ENCODE measurements at regions not wholly inside any gene's neighbourhood (a gene's known extent, or its start where the extent isn't known, plus 50 kb on each side); places are given as distances from the start of the nearest gene placed in this dataset.
"Not testable (repeated sequence)": the region's sequence is repeated elsewhere in the genome, so short reads cannot be mapped to it uniquely, and the experiment has no call there.

- no peak for DNase-seq (ENCODE audit: low read depth in 2 of 2)
Observed at GRCh38 chr2:129008881-129009554, 690.4 kb upstream of the HS6ST1 start.

GRCh38 chr2:129009555-129010146, 691.0 kb upstream of the HS6ST1 start:
- DNase-seq (ENCODE audit: low read depth in 2 of 2) = no peak

- DNase-seq (ENCODE audit: low read depth in 2 of 2) = no peak
Observed at GRCh38 chr2:129010262-129010661, 691.6 kb upstream of the HS6ST1 start.

- no peak for DNase-seq (ENCODE audit: low read depth in 2 of 2)
Observed at GRCh38 chr2:129011466-129012061, 692.9 kb upstream of the HS6ST1 start.

- no peak for DNase-seq (ENCODE audit: low read depth in 2 of 2)
Observed at GRCh38 chr2:129014432-129014831, 695.8 kb upstream of the HS6ST1 start.

GRCh38 chr2:129015397-129016285, 697.0 kb upstream of the HS6ST1 start:
- DNase-seq (ENCODE audit: low read depth in 2 of 2) = no peak

GRCh38 chr2:129016972-129017371, 698.3 kb upstream of the HS6ST1 start:
- DNase-seq (ENCODE audit: low read depth in 2 of 2) = no peak

GRCh38 chr2:129024796-129025195, 706.1 kb upstream of the HS6ST1 start:
- no peak for DNase-seq (ENCODE audit: low read depth in 2 of 2)

- no peak for DNase-seq (ENCODE audit: low read depth in 2 of 2)
Observed at GRCh38 chr2:129035992-129036391, 717.3 kb upstream of the HS6ST1 start.

- DNase-seq (ENCODE audit: low read depth in 2 of 2) = not testable (repeated sequence)
Observed at GRCh38 chr2:129043677-129044076, 725.0 kb upstream of the HS6ST1 start.

- DNase-seq (ENCODE audit: low read depth in 2 of 2) = not testable (repeated sequence)
Observed at GRCh38 chr2:129046475-129046874, 727.8 kb upstream of the HS6ST1 start.

GRCh38 chr2:129050101-129050500, 731.4 kb upstream of the HS6ST1 start:
- DNase-seq (ENCODE audit: low read depth in 2 of 2) = no peak

- DNase-seq (ENCODE audit: low read depth in 2 of 2) = no peak
Observed at GRCh38 chr2:129055242-129055641, 736.6 kb upstream of the HS6ST1 start.

- DNase-seq (ENCODE audit: low read depth in 2 of 2) = no peak
Observed at GRCh38 chr2:129055824-129056223, 737.2 kb upstream of the HS6ST1 start.

GRCh38 chr2:129056309-129056958, 737.8 kb upstream of the HS6ST1 start:
- no peak for DNase-seq (ENCODE audit: low read depth in 2 of 2)

- DNase-seq (ENCODE audit: low read depth in 2 of 2) = no peak
Observed at GRCh38 chr2:129056959-129057317, 738.3 kb upstream of the HS6ST1 start.

GRCh38 chr2:129058981-129059380, 740.3 kb upstream of the HS6ST1 start:
- no peak for DNase-seq (ENCODE audit: low read depth in 2 of 2)

- no peak for DNase-seq (ENCODE audit: low read depth in 2 of 2)
Observed at GRCh38 chr2:129059476-129059875, 740.8 kb upstream of the HS6ST1 start.

GRCh38 chr2:129061069-129061768, 742.6 kb upstream of the HS6ST1 start:
- no peak for DNase-seq (ENCODE audit: low read depth in 2 of 2)

GRCh38 chr2:129061769-129062121, 743.1 kb upstream of the HS6ST1 start:
- DNase-seq (ENCODE audit: low read depth in 2 of 2) = no peak

- DNase-seq (ENCODE audit: low read depth in 2 of 2) = no peak
Observed at GRCh38 chr2:129062146-129062912, 743.7 kb upstream of the HS6ST1 start.
